ENCODE measurements at regions not wholly inside any gene's neighbourhood (a gene's known extent, or its start where the extent isn't known, plus 50 kb on each side); places are given as distances from the start of the nearest gene placed in this dataset.

DNA sequence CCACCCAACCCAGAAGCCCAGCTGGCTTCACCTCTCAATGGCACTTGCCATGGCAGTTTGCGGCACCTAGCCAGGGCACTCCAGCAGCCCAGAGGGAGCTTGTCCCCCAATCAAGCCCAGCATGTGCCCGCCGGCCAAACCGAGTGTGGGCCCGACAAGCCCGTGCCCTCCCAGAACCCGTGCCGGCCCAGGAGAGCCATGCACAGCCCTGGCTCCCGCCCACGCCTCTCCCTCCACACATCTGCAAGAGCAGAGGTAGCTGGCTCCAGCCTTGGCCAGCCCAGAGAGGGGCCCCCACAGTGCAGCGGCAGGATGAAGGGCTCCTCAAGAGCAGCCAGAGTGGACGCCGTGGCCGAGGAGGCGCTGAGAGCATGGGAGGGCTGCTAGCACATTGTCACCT lies 2278.0 kb upstream of the PCDH20 start:
- H3K27me3 ChIP-seq (ENCODE audit: control insufficient read depth, insufficient read depth, low read length): no peaks in the 10 kb centered on the region
- no peaks in the 10 kb centered on the region for H3K36me3 ChIP-seq (ENCODE audit: control insufficient read depth, insufficient read depth, low read length)
- peaks cover 9% of the 10 kb centered on the region for H3K9me3 ChIP-seq (ENCODE audit: control insufficient read depth, insufficient read depth, low read length)
- H3K9ac ChIP-seq (ENCODE audit: low read depth, low read length): no peak overlapping the region
- H3K4me3 ChIP-seq (ENCODE audit: low read depth, low read length): no peak overlapping the region
- no peaks in the 10 kb centered on the region for H3K4me1 ChIP-seq (ENCODE audit: control insufficient read depth, insufficient read depth, low read length)
- no peak overlapping the region for H3K27ac ChIP-seq (ENCODE audit: low read depth, low read length)

DNA sequence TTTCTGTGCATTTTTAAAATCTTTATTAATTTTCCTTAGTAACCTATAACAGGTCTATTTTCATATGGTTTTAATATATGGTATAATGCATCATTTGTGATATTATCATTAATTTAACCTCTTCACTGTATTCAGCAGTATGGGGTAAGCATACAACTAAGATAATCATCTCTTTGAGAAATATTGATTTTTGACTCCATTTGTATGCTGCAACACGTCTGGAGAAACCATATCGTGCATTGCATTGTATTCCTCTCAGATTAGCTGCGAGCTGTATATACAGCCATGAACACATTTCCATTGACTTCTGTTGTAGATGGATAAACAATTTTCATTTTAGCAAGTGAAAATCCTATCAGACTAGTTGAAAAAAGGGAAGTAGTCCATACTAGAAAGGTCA lies 2275.8 kb upstream of the PCDH20 start:
- Histone ChIP-seq H3K4me3 (ENCODE audit: low read depth, low read length) (no peak overlapping the region), H3K27me3 (ENCODE audit: control insufficient read depth, insufficient read depth, low read length) (no peaks in the 10 kb centered on the region), H3K9me3 (ENCODE audit: control insufficient read depth, insufficient read depth, low read length) (peaks cover 9% of the 10 kb centered on the region), H3K9ac (ENCODE audit: low read depth, low read length) (no peak overlapping the region), H3K4me1 (ENCODE audit: control insufficient read depth, insufficient read depth, low read length) (no peaks in the 10 kb centered on the region), H3K27ac (ENCODE audit: low read depth, low read length) (no peak overlapping the region), H3K36me3 (ENCODE audit: control insufficient read depth, insufficient read depth, low read length) (no peaks in the 10 kb centered on the region)

GRCh38 chr13:63690672-63691071 lies 2275.0 kb upstream of the PCDH20 start:
- H3K4me3 ChIP-seq (ENCODE audit: low read depth, low read length): no peak overlapping the region
- no peak overlapping the region for H3K27ac ChIP-seq (ENCODE audit: low read depth, low read length)
- H3K9ac ChIP-seq (ENCODE audit: low read depth, low read length): no peak overlapping the region

GRCh38 chr13:63684822-63685221 lies 2269.2 kb upstream of the PCDH20 start:
- Histone ChIP-seq H3K4me3 (ENCODE audit: low read depth, low read length) (no peak overlapping the region), H3K36me3 (ENCODE audit: control insufficient read depth, insufficient read depth, low read length) (no peaks in the 10 kb centered on the region), H3K9ac (ENCODE audit: low read depth, low read length) (no peak overlapping the region), H3K27ac (ENCODE audit: low read depth, low read length) (no peak overlapping the region), H3K9me3 (ENCODE audit: control insufficient read depth, insufficient read depth, low read length) (no peaks in the 10 kb centered on the region), H3K27me3 (ENCODE audit: control insufficient read depth, insufficient read depth, low read length) (no peaks in the 10 kb centered on the region), H3K4me1 (ENCODE audit: control insufficient read depth, insufficient read depth, low read length) (peaks cover 31% of the 10 kb centered on the region)

More at GRCh38 chr13:63690672-63691071, 2275.0 kb upstream of the PCDH20 start:
- peaks cover 9% of the 10 kb centered on the region for H3K9me3 ChIP-seq (ENCODE audit: control insufficient read depth, insufficient read depth, low read length)
- H3K27me3 ChIP-seq (ENCODE audit: control insufficient read depth, insufficient read depth, low read length): no peaks in the 10 kb centered on the region
- H3K36me3 ChIP-seq (ENCODE audit: control insufficient read depth, insufficient read depth, low read length): no peaks in the 10 kb centered on the region
- H3K4me1 ChIP-seq (ENCODE audit: control insufficient read depth, insufficient read depth, low read length): no peaks in the 10 kb centered on the region

DNA sequence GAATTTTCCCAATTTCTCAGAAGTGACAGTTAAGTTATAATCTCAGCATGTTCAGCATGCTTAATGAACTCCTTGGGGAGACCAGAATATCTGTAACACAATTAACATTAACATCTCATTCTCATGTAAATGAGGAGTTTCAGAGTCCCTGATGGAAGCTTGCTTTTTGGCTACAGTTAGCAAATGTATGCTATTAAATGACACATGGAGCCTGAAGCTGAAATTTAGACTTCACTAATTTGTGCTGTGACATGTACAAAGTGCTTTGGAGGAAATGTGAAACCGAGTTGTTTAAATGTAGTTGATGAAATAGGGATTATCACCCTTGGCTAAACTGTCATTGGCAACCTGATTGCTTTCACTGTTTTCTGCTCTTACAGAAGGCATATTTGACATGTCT lies 2265.1 kb upstream of the PCDH20 start:
- Histone ChIP-seq H3K9ac (ENCODE audit: low read depth, low read length) (no peak overlapping the region), H3K4me3 (ENCODE audit: low read depth, low read length) (peak overlapping the region; percentile 18), H3K36me3 (ENCODE audit: control insufficient read depth, insufficient read depth, low read length) (no peaks in the 10 kb centered on the region), H3K9me3 (ENCODE audit: control insufficient read depth, insufficient read depth, low read length) (no peaks in the 10 kb centered on the region), H3K27ac (ENCODE audit: low read depth, low read length) (peak overlapping the region; percentile 47), H3K4me1 (ENCODE audit: control insufficient read depth, insufficient read depth, low read length) (peaks cover 41% of the 10 kb centered on the region), H3K27me3 (ENCODE audit: control insufficient read depth, insufficient read depth, low read length) (no peaks in the 10 kb centered on the region)

DNA sequence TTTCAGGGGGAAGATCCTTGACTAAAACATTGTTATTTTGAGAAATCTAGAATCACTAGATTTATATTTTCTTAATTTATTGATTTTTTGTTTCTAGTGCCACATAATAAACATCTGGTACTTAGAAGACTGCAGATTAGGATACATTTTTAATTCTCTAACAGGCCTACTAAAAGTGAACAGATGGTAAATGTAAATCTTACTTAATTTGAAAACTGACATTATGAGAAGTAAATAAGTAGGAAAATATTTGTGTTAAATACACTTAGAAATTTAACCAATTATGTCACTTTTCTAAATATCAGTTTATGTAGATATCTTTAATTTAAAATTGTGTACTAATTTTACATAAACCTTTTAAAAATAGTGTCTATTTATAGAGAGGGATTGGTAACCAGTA lies 2255.6 kb upstream of the PCDH20 start:
- Histone ChIP-seq H3K9ac (ENCODE audit: low read depth, low read length) (no peak overlapping the region), H3K27ac (ENCODE audit: low read depth, low read length) (no peak overlapping the region), H3K4me3 (ENCODE audit: low read depth, low read length) (no peak overlapping the region), H3K9me3 (ENCODE audit: control insufficient read depth, insufficient read depth, low read length) (no peaks in the 10 kb centered on the region), H3K36me3 (ENCODE audit: control insufficient read depth, insufficient read depth, low read length) (no peaks in the 10 kb centered on the region), H3K27me3 (ENCODE audit: control insufficient read depth, insufficient read depth, low read length) (no peaks in the 10 kb centered on the region), H3K4me1 (ENCODE audit: control insufficient read depth, insufficient read depth, low read length) (peaks cover 10% of the 10 kb centered on the region; the same call in 1 of the 2 replicates)

- H3K36me3 ChIP-seq (ENCODE audit: control insufficient read depth, insufficient read depth, low read length): no peaks in the 10 kb centered on the region
- H3K27ac ChIP-seq (ENCODE audit: low read depth, low read length): no peak overlapping the region
- no peak overlapping the region for H3K9ac ChIP-seq (ENCODE audit: low read depth, low read length)
- H3K4me1 ChIP-seq (ENCODE audit: control insufficient read depth, insufficient read depth, low read length): 0 out of 2 replicates have a peak, but pooled peaks cover 4% of the 10 kb centered on the region
- no peaks in the 10 kb centered on the region for H3K27me3 ChIP-seq (ENCODE audit: control insufficient read depth, insufficient read depth, low read length)
- H3K9me3 ChIP-seq (ENCODE audit: control insufficient read depth, insufficient read depth, low read length): no peaks in the 10 kb centered on the region
- H3K4me3 ChIP-seq (ENCODE audit: low read depth, low read length): no peak overlapping the region
Observed at GRCh38 chr13:63651394-63651793, 2235.7 kb upstream of the PCDH20 start.

GRCh38 chr13:63643543-63643942 lies 2227.9 kb upstream of the PCDH20 start:
- Histone ChIP-seq H3K27ac (ENCODE audit: low read depth, low read length) (no peak overlapping the region), H3K9ac (ENCODE audit: low read depth, low read length) (no peak overlapping the region)

GRCh38 chr13:63636316-63636993 lies 2220.8 kb upstream of the PCDH20 start:
- no peaks in the 10 kb centered on the region for H3K27me3 ChIP-seq (ENCODE audit: control insufficient read depth, insufficient read depth, low read length)
- H3K9ac ChIP-seq (ENCODE audit: low read depth, low read length): no peak overlapping the region
- H3K4me1 ChIP-seq (ENCODE audit: control insufficient read depth, insufficient read depth, low read length): no peaks in the 10 kb centered on the region
- H3K36me3 ChIP-seq (ENCODE audit: control insufficient read depth, insufficient read depth, low read length): no peaks in the 10 kb centered on the region
- no peaks in the 10 kb centered on the region for H3K9me3 ChIP-seq (ENCODE audit: control insufficient read depth, insufficient read depth, low read length)
- no peak overlapping the region for H3K4me3 ChIP-seq (ENCODE audit: low read depth, low read length)
- no peak overlapping the region for H3K27ac ChIP-seq (ENCODE audit: low read depth, low read length)

More at GRCh38 chr13:63643543-63643942, 2227.9 kb upstream of the PCDH20 start:
- H3K9me3 ChIP-seq (ENCODE audit: control insufficient read depth, insufficient read depth, low read length): no peaks in the 10 kb centered on the region
- H3K4me3 ChIP-seq (ENCODE audit: low read depth, low read length): no peak overlapping the region
- no peaks in the 10 kb centered on the region for H3K4me1 ChIP-seq (ENCODE audit: control insufficient read depth, insufficient read depth, low read length)
- H3K27me3 ChIP-seq (ENCODE audit: control insufficient read depth, insufficient read depth, low read length): no peaks in the 10 kb centered on the region
- H3K36me3 ChIP-seq (ENCODE audit: control insufficient read depth, insufficient read depth, low read length): no peaks in the 10 kb centered on the region

GRCh38 chr13:63632321-63632720 lies 2216.7 kb upstream of the PCDH20 start:
- Histone ChIP-seq H3K4me1 (ENCODE audit: control insufficient read depth, insufficient read depth, low read length) (no peaks in the 10 kb centered on the region), H3K9me3 (ENCODE audit: control insufficient read depth, insufficient read depth, low read length) (no peaks in the 10 kb centered on the region), H3K27me3 (ENCODE audit: control insufficient read depth, insufficient read depth, low read length) (no peaks in the 10 kb centered on the region), H3K27ac (ENCODE audit: low read depth, low read length) (no peak overlapping the region), H3K4me3 (ENCODE audit: low read depth, low read length) (no peak overlapping the region), H3K9ac (ENCODE audit: low read depth, low read length) (no peak overlapping the region), H3K36me3 (ENCODE audit: control insufficient read depth, insufficient read depth, low read length) (no peaks in the 10 kb centered on the region)

- Histone ChIP-seq H3K27me3 (ENCODE audit: control insufficient read depth, insufficient read depth, low read length) (no peaks in the 10 kb centered on the region), H3K36me3 (ENCODE audit: control insufficient read depth, insufficient read depth, low read length) (no peaks in the 10 kb centered on the region), H3K4me3 (ENCODE audit: low read depth, low read length) (no peak overlapping the region), H3K9me3 (ENCODE audit: control insufficient read depth, insufficient read depth, low read length) (no peaks in the 10 kb centered on the region), H3K9ac (ENCODE audit: low read depth, low read length) (no peak overlapping the region), H3K27ac (ENCODE audit: low read depth, low read length) (no peak overlapping the region), H3K4me1 (ENCODE audit: control insufficient read depth, insufficient read depth, low read length) (no peaks in the 10 kb centered on the region)
Observed at GRCh38 chr13:63631006-63631405, 2215.4 kb upstream of the PCDH20 start.
